ENCODE measurements at regions not wholly inside any gene's neighbourhood (a gene's known extent, or its start where the extent isn't known, plus 50 kb on each side); places are given as distances from the start of the nearest gene placed in this dataset.

DNA sequence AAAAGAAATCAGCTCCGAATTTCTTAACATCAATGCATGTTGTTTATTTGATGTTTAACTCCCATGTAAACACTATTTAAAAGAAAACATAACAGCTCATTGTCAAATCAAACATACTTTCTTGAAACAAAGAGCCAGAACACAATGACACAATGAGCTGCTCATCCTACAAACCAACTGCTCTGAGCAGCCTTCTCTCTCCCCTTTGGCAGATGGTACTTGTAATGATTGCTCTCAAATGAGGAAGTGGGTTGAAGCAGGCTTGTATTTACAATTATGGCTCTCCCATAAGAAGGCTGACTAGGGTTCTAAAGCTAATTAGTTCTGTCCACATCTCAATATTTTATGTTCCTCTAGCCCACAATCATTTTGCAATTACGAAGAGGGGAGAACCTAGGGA is 637.8 kb upstream of the ADGRL3 start:
- TF ChIP-seq EZH2 (IDR thresholded peaks at IDR 0.05; ENCODE audit: insufficient read depth, low read length): no peak
- TF ChIP-seq, protein P1, sequence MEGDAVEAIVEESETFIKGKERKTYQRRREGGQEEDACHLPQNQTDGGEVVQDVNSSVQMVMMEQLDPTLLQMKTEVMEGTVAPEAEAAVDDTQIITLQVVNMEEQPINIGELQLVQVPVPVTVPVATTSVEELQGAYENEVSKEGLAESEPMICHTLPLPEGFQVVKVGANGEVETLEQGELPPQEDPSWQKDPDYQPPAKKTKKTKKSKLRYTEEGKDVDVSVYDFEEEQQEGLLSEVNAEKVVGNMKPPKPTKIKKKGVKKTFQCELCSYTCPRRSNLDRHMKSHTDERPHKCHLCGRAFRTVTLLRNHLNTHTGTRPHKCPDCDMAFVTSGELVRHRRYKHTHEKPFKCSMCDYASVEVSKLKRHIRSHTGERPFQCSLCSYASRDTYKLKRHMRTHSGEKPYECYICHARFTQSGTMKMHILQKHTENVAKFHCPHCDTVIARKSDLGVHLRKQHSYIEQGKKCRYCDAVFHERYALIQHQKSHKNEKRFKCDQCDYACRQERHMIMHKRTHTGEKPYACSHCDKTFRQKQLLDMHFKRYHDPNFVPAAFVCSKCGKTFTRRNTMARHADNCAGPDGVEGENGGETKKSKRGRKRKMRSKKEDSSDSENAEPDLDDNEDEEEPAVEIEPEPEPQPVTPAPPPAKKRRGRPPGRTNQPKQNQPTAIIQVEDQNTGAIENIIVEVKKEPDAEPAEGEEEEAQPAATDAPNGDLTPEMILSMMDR (IDR thresholded peaks at IDR 0.05; ENCODE audit: insufficient read depth, low read depth, low read length): no peak

Data from astrocyte (in vitro differentiated cells and primary cell).